IMR-90 (cell line): ENCODE measurements at regions not wholly inside any gene's neighbourhood (a gene's known extent, or its start where the extent isn't known, plus 50 kb on each side); places are given as distances from the start of the nearest gene placed in this dataset.

ENCODE experiments used
- ATAC-seq: fragments of 200-7000 bp; cut with Tn5 transposase; 2 replicates; pipeline ENCODE4 v1.9.1; 2020; ENCODE audit warnings: low read depth, mild to moderate bottlenecking, moderate library complexity
- BruUV-seq: library from RNA; stranded (reverse); fragments of 400-500 nt; replicated peaks from 2 replicates; lab custom pipeline; 2021; lab: Mats Ljungman, UMichigan
- CTCF ChIA-PET: fragments of 300-600 bp; formaldehyde crosslinking; extraction: SDS; loops from one replicate; lab custom pipeline; 2021; ENCODE audit warnings: antibody characterized with exemption; lab: Yijun Ruan, JAX
- POLR2A ChIA-PET: fragments of 300-600 bp; sonication (Branson Sonifier 250); formaldehyde crosslinking; loops from one replicate; lab custom pipeline; 2022; ENCODE audit warnings: antibody characterized with exemption; ENCODE audit not compliant: unreplicated experiment; lab: Charles Lee
- DNase-seq: peaks from one replicate; pipeline ENCODE4 v3.0.0; 2013
- H2AFZ ChIP-seq: replicated peaks from 2 replicates; pipeline ENCODE3; 2013; ENCODE audit warnings: low read length, mild to moderate bottlenecking; ENCODE audit not compliant: poor library complexity
- H2AK5ac ChIP-seq: 2 replicates; pipeline ENCODE4 v1.6.1; 2013; ENCODE audit warnings: low read depth, low read length, inconsistent platforms
- H2AK9ac ChIP-seq: replicated peaks from 2 replicates; pipeline ENCODE3; 2013; ENCODE audit warnings: mild to moderate bottlenecking, low read depth, low read length, moderate library complexity; ENCODE audit not compliant: poor library complexity
- H2BK120ac ChIP-seq: 2 replicates; pipeline ENCODE4 v1.6.1; 2013; ENCODE audit warnings: low read depth, low read length, inconsistent platforms
- H2BK15ac ChIP-seq: 3 replicates; pipeline ENCODE4 v1.6.1; 2013; ENCODE audit warnings: low read depth, low read length, inconsistent platforms
- H2BK20ac ChIP-seq: 2 replicates; pipeline ENCODE4 v1.6.1; 2013; ENCODE audit warnings: low read depth, mild to moderate bottlenecking, inconsistent platforms, low read length, moderate library complexity
- H2BK5ac ChIP-seq: 2 replicates; pipeline ENCODE4 v1.6.1; 2013; ENCODE audit warnings: mild to moderate bottlenecking, low read depth, low read length, inconsistent platforms; ENCODE audit not compliant: poor library complexity, severe bottlenecking
- H3K14ac ChIP-seq: replicated peaks from 2 replicates; pipeline ENCODE4 v1.6.1; 2013; ENCODE audit warnings: low read depth, low read length, inconsistent platforms
- H3K18ac ChIP-seq: 2 replicates; pipeline ENCODE4 v1.6.1; 2013; ENCODE audit warnings: low read depth, low read length, control low read depth
- H3K23ac ChIP-seq: 2 replicates; pipeline ENCODE4 v1.6.1; 2013; ENCODE audit warnings: low read depth, low read length, inconsistent platforms
- H3K27ac ChIP-seq: 2 replicates; pipeline ENCODE4 v1.5.1; 2013; ENCODE audit warnings: mild to moderate bottlenecking, control low read depth, low read length; ENCODE audit not compliant: insufficient read depth
- H3K27me3 ChIP-seq: 2 replicates; pipeline ENCODE4 v1.6.1; 2013; ENCODE audit warnings: low read length; ENCODE audit not compliant: control insufficient read depth, insufficient read depth
- H3K36me3 ChIP-seq: 2 replicates; pipeline ENCODE4 v1.6.1; 2013; ENCODE audit warnings: low read length, mixed read lengths; ENCODE audit not compliant: control insufficient read depth, insufficient read depth
- H3K4ac ChIP-seq: 2 replicates; pipeline ENCODE4 v1.6.1; 2013; ENCODE audit warnings: low read depth, low read length, inconsistent platforms
- H3K4me1 ChIP-seq: 2 replicates; pipeline ENCODE4 v1.6.1; 2013; ENCODE audit warnings: low read length, mixed read lengths; ENCODE audit not compliant: control insufficient read depth, insufficient read depth
- H3K4me2 ChIP-seq: 2 replicates; pipeline ENCODE4 v1.6.1; 2013; ENCODE audit warnings: low read depth, mild to moderate bottlenecking, control low read depth, low read length, moderate library complexity
- H3K4me3 ChIP-seq: 2 replicates; pipeline ENCODE4 v1.5.1; 2013; ENCODE audit warnings: low read depth, mild to moderate bottlenecking, control low read depth, low read length, moderate library complexity; ENCODE audit not compliant: insufficient read depth
- H3K56ac ChIP-seq: 2 replicates; pipeline ENCODE4 v1.6.1; 2013; ENCODE audit warnings: low read length, inconsistent platforms; ENCODE audit not compliant: insufficient read depth; ENCODE audit errors: extremely low read depth
- H3K79me1 ChIP-seq, 2 experiments: 2 replicates each; pipeline ENCODE4 v1.6.1; 2013; ENCODE audit warnings: low read length in 2 of 2, inconsistent platforms in 1 of 2, low read depth in 1 of 2
- H3K9ac ChIP-seq: 2 replicates; pipeline ENCODE4 v1.6.1; 2013; ENCODE audit warnings: low read depth, low read length, control low read depth
- H3K9me1 ChIP-seq: 2 replicates; pipeline ENCODE4 v1.6.1; 2013; ENCODE audit warnings: low read length, inconsistent platforms; ENCODE audit not compliant: insufficient read depth
- H3K9me3 ChIP-seq: 2 replicates; pipeline ENCODE4 v1.6.1; 2013; ENCODE audit warnings: low read length; ENCODE audit not compliant: control insufficient read depth, insufficient read depth
- H4K20me1 ChIP-seq: 2 replicates; pipeline ENCODE4 v1.6.1; 2013; ENCODE audit warnings: low read length, inconsistent platforms; ENCODE audit not compliant: insufficient read depth
- H4K5ac ChIP-seq: 2 replicates; pipeline ENCODE4 v1.6.1; 2013; ENCODE audit warnings: mild to moderate bottlenecking, low read depth, low read length, control low read depth
- H4K8ac ChIP-seq, 2 experiments: 2 replicates each; pipeline ENCODE4 v1.6.1; 2013; ENCODE audit warnings: low read depth in 2 of 2, low read length in 2 of 2, control low read depth in 1 of 2, inconsistent platforms in 1 of 2
- H4K91ac ChIP-seq: 2 replicates; pipeline ENCODE4 v1.6.1; 2013; ENCODE audit warnings: low read depth, low read length, inconsistent platforms; ENCODE audit not compliant: insufficient read depth
- CEBPB ChIP-seq: IDR thresholded peaks from 2 replicates; pipeline ENCODE4 v1.6.1; 2012; ENCODE audit warnings: low read depth, low read length, improper control_type of control experiment
- FOS ChIP-seq: fragments of 150-350 bp; IDR thresholded peaks from 2 replicates; pipeline ENCODE4 v1.6.1; 2016; ENCODE audit warnings: low read depth, low read length
- MAFK ChIP-seq: IDR thresholded peaks from 2 replicates; pipeline ENCODE4 v1.6.1; 2012; ENCODE audit warnings: low read depth, low read length, improper control_type of control experiment
- MAZ ChIP-seq: IDR thresholded peaks from 2 replicates; pipeline ENCODE4 v1.6.1; 2012; ENCODE audit warnings: low read depth, mild to moderate bottlenecking, low read length, improper control_type of control experiment, moderate library complexity, borderline replicate concordance
- MXI1 ChIP-seq: IDR thresholded peaks from 2 replicates; pipeline ENCODE4 v1.6.1; 2012; ENCODE audit warnings: low read depth, mild to moderate bottlenecking, low read length, moderate library complexity, borderline replicate concordance
- WGBS, 2 experiments: methylation state at CpG; one replicate each; pipeline versions ENCODE4 v1.1.5 to v1.1.7; 2013; ENCODE audit warnings: missing lambda C conversion rate in 2 of 2; ENCODE audit not compliant: insufficient read length in 1 of 2; ENCODE audit errors: extremely low coverage in 2 of 2; 5-methylcytosine and 5-hydroxymethylcytosine counted together
- dilution Hi-C: fragments of 300-500 bp; cut with HindIII; formaldehyde crosslinking; loops from one replicate; pipeline ENCODE4 v1.14.3; 2018; ENCODE audit warnings: low sequenced_read_pairs; ENCODE audit not compliant: unreplicated experiment
- in situ Hi-C: fragments of 300-500 bp; cut with MboI; formaldehyde crosslinking; loops from 3 replicates; pipeline ENCODE4 v1.14.3; 2019; ENCODE audit warnings: low sequenced_read_pairs, inconsistent platforms, mixed read lengths
- intact Hi-C: fragments of 100-400 bp; cut with micrococcal nuclease; formaldehyde crosslinking; loops from 2 replicates; pipeline ENCODE4 v1.10.0; 2022
- TF ChIP-seq, protein P1 (sequence below): fragments of 150-350 bp; IDR thresholded peaks from 2 replicates; pipeline ENCODE4 v1.6.1; 2017; ENCODE audit warnings: mild to moderate bottlenecking, antibody characterized with exemption, low read length, low read depth

DNA sequence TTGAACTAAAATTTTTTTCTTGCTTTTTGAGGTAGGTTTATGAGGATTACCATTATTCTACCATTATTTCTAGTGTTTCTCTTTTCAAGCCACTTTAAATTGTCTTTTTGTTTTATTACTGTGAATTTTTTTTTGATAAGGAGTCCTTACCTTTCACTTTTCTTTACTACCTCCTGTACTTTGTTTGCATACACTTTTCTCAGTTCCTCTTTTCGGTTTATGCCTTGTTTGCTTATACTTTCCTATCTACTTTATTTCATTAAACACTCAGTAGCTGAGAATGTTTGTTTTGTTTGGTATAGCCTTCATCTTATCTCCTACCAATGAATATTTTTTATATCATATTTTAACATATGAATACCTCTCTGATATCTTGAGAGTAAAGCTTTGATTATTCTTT, 147.9 kb downstream of the TFAP2B start:
- no TSS peak for BruUV-seq
- no CpG with 5 or more reads among the region's 1 CpG for WGBS, 2 experiments
- intact Hi-C loops (no loop called here), dilution Hi-C loops (no loop called here), in situ Hi-C loops (no loop called here)
- no peak overlapping the region for H2BK5ac ChIP-seq
- no peak overlapping the region for H3K23ac ChIP-seq
- no peak for ATAC-seq
- no peak overlapping the region for H3K4ac ChIP-seq
- H3K9me1 ChIP-seq: no peaks in the 10 kb centered on the region
- no peak overlapping the region for H2BK15ac ChIP-seq
- no peak overlapping the region for H2BK20ac ChIP-seq
- no peak overlapping the region for H4K91ac ChIP-seq
- H3K79me1 ChIP-seq: no peaks in the 10 kb centered on the region
- no peak overlapping the region for H2AK5ac ChIP-seq
- H3K18ac ChIP-seq: no peak overlapping the region
- DNase-seq: no peak
- no peaks in the 10 kb centered on the region for H3K27me3 ChIP-seq
- TF ChIP-seq FOS (no peak), MAZ (no peak), MAFK (no peak), CEBPB (no peak), MXI1 (no peak)
- TF ChIP-seq, protein P1, sequence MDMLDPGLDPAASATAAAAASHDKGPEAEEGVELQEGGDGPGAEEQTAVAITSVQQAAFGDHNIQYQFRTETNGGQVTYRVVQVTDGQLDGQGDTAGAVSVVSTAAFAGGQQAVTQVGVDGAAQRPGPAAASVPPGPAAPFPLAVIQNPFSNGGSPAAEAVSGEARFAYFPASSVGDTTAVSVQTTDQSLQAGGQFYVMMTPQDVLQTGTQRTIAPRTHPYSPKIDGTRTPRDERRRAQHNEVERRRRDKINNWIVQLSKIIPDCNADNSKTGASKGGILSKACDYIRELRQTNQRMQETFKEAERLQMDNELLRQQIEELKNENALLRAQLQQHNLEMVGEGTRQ: no peak
- H2AFZ ChIP-seq: no peak overlapping the region
- no peak overlapping the region for H2AK9ac ChIP-seq
- H3K9ac ChIP-seq: no peak overlapping the region
- H3K56ac ChIP-seq: no peak overlapping the region
- no peaks in the 10 kb centered on the region for H3K36me3 ChIP-seq
- H3K9me3 ChIP-seq: peaks cover 3% of the 10 kb centered on the region
- no peak overlapping the region for H3K4me2 ChIP-seq
- H3K4me1 ChIP-seq: no peaks in the 10 kb centered on the region
- no peaks in the 10 kb centered on the region for H4K20me1 ChIP-seq
- H3K27ac ChIP-seq: no peak overlapping the region
- H3K14ac ChIP-seq: no peak overlapping the region
- H3K4me3 ChIP-seq: no peak overlapping the region
- ChIA-PET POLR2A (no interaction called here), CTCF (no interaction called here)
- H4K8ac ChIP-seq: no peak overlapping the region
- no peak overlapping the region for H2BK120ac ChIP-seq
- no peak overlapping the region for H4K5ac ChIP-seq
